Sigmoid colon (tissue), 4 donors: ENCODE measurements at regions not wholly inside any gene's neighbourhood (a gene's known extent, or its start where the extent isn't known, plus 50 kb on each side); places are given as distances from the start of the nearest gene placed in this dataset.

Experiments used
- EP300 ChIP-seq, 4 donors: sonication (generic); formaldehyde crosslinking; IDR thresholded peaks; one replicate each; pipeline ENCODE4 v1.6.1; 2017; ENCODE audit warnings: antibody characterized with exemption in 4 of 4
- POLR2A ChIP-seq, 2 donors: fragments of 450-650 bp; IDR thresholded peaks; one replicate each; pipeline ENCODE4 v1.6.1; 2016; ENCODE audit warnings: antibody characterized with exemption in 2 of 2, mild to moderate bottlenecking in 2 of 2, moderate library complexity in 2 of 2
- TF ChIP-seq, protein P1 (sequence below), 4 experiments: fragments of 450-650 bp in 3 of 4; fragments of 200-600 bp in 1 of 4; IDR thresholded peaks; one replicate each; pipeline ENCODE4 v1.5.1; 2016 to 2019; ENCODE audit warnings: antibody characterized with exemption in 4 of 4, mild to moderate bottlenecking in 3 of 4, moderate library complexity in 2 of 4

DNA sequence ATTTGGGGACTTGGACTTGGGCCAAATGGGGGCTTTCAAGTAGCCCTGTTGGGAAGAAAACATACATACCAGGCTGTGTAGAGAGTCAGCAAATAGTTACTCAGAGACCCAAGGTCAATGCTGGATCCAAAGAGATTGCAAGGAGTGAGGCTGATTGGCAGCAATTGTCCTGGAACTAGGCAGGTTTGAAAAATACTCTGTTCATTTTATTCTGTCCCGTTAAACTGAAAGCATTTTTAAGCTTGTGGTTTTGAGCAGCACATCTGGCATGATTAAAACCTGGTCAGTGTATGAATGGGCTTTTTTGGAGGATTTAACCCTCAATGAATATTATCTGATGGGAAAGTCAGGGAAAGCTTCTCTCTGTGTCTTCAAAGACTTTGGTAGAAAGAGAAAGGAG lies 294.3 kb upstream of the BOD1L1 start:
- TF ChIP-seq, protein P1, sequence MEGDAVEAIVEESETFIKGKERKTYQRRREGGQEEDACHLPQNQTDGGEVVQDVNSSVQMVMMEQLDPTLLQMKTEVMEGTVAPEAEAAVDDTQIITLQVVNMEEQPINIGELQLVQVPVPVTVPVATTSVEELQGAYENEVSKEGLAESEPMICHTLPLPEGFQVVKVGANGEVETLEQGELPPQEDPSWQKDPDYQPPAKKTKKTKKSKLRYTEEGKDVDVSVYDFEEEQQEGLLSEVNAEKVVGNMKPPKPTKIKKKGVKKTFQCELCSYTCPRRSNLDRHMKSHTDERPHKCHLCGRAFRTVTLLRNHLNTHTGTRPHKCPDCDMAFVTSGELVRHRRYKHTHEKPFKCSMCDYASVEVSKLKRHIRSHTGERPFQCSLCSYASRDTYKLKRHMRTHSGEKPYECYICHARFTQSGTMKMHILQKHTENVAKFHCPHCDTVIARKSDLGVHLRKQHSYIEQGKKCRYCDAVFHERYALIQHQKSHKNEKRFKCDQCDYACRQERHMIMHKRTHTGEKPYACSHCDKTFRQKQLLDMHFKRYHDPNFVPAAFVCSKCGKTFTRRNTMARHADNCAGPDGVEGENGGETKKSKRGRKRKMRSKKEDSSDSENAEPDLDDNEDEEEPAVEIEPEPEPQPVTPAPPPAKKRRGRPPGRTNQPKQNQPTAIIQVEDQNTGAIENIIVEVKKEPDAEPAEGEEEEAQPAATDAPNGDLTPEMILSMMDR (IDR thresholded peaks at IDR 0.05), result no peak
- no peak for TF ChIP-seq EP300 (IDR thresholded peaks at IDR 0.05)
- no peak for TF ChIP-seq POLR2A (IDR thresholded peaks at IDR 0.05)
